Activated CD4-positive, alpha-beta T cell treated with anti-CD3 and anti-CD28 coated beads, Interleukin-10, Interleukin-2, amounts not matched to agents 100 ng/mL and 50 ng/mL, durations not matched to agents 16 hours and 8 hours (primary cell): ENCODE measurements at regions not wholly inside any gene's neighbourhood (a gene's known extent, or its start where the extent isn't known, plus 50 kb on each side); places are given as distances from the start of the nearest gene placed in this dataset.

ENCODE experiments used
- DNase-seq: peaks from one replicate; pipeline ENCODE4 v3.0.0-alpha.2; 2020

DNA sequence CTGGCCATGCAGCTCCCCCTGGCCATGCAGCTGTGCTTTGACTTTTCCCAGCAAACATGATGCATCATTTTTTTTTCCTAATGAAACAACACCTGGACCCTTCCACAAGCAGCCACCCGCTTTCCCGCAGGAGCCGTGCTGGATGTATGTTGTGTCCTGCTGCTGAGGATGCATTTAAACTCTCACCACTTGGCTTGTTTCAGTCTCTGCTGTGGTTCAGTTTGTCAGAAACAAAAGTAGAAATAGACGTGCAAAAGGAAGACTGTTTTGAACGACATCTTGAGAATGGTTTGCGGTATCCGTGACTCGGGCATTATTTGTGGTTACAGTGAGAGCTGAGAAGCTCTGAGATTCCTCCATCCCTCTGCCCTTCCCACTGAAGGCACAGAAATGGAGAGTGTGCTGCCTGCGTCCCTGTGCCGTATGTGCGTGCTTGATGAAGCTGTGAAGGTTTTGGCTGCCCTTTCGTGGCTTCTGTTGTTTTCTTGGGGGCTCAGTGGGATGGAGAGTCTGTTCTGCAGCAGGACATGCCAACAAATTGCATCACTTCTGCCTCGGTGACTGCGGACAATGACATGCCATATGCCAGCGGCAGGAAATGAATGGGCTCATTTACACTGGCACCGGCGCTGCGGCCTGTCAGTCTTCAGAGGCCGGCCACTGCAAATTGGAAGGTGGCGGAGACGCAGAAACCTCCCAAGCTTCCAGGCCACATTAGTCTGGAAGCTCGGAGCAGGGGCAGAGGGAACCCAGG lies 417.7 kb upstream of the SALL3 start:
- DNase-seq, result no peak

DNA sequence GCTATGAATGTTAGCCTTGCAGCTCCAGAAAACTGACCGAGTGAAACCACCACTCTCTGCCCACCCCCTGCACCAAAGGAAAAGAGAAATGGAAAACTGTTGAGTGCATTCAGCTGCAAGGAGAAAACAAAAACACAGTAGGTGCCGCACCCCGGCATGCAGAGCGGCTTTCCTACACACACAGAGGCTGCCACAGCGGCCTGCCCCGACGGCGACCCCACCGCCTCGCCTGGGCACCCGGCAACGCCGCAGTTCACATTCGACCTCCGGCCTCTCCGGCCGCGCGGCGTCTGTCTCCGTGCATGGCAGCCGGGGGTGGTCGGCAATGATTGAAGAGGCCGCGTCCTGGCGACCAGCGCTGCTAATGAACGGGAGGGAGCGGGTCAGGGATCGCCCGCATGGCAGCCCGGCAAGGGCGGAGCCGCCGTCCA lies 417.1 kb upstream of the SALL3 start:
- DNase-seq, result no peak

DNA sequence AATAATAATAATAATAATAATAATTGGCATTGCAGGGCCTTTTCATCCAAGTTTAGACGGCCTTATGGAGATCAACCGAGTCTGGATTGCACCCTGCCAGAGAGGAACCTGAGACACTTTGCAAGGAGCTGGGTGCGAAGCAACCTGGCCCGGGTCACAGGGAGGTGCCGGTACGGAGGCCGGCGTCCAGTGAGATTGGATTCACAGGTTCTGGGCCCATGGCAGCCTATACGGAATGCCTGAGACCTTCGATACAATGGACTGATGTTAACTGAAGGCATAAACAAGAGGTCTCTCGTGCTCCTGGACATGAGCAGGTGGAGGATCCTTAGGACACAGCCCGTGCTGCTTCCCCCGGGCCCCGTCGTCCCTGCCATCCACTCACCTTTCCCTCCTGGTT lies 416.5 kb upstream of the SALL3 start:
- no peak for DNase-seq

DNA sequence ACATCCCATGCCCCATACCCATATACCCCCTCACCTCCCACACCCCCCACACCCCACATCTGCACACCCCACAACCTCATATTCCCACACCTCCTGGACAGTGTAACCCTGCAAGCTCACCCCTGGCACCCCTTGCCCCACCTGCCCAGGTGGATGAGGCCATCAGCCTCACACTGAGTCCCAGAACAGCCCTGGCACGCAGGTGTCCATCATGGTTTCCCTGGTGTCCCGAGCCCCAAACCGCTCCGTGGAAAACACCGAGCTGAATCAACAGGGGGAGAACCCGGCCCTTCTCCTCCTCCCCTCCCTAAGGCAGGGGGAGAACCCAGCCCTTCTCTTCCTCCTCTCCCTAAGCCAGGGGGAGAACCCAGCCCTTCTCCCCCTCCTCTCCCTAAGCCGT lies 415.6 kb upstream of the SALL3 start:
- DNase-seq, result no peak

DNA sequence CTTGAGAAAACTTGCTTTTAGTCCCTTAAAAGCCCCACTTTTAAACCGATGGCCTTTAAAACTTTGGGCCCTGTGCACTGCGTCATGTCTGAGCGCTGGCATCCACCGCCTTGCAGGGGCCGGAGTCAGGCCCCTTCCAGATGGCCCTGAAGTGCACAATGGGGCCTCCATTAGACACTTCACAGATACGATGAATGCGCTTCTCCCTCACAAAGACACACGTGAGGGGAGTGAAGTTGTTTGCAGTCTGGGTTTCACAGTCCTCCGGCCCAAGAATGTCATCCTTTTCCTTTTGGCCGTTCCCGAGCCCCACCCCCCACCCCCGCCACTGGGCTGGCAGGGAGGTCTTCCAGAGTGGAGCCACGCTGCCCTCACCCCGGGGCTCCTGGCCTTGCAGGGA lies 415.1 kb upstream of the SALL3 start:
- DNase-seq, result no peak

DNA sequence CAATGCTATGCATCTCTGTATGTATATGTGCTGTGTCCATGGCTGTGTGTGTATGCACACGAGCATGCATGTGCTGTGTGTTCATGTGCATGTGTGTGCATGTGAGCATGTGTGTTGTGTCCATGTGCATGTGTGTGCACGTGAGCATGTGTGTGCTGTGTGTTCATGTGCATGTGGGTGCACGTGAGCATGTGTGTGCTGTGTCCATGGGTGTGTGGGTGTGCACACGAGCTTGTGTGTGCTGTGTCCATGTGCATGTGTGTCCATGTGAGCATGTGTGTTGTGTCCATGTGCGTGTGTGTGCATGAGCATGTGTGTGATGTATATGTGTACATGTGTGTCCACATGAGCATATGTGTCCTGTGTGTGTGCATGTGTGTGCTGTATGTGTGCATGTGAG lies 414.4 kb upstream of the SALL3 start:
- no peak for DNase-seq

DNA sequence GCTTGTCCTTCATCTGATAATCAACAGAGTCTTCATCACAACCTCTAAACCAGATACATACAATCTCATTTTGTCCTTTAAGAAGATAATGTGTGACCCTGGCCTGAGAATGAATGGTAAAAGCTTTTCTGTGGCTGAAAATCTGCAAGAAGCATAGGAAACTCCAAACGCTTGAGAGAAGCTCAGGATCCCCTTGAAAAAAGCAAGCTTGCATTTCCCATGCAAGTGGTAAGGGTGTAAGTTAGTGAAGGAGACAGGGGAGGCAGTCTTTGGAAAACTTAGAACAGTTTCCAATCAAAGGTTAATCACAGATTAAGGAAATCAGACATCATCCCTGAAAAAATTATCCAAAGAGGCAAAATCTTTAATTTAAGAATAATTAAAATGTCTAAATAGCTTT lies 413.6 kb upstream of the SALL3 start:
- DNase-seq, result no peak

DNA sequence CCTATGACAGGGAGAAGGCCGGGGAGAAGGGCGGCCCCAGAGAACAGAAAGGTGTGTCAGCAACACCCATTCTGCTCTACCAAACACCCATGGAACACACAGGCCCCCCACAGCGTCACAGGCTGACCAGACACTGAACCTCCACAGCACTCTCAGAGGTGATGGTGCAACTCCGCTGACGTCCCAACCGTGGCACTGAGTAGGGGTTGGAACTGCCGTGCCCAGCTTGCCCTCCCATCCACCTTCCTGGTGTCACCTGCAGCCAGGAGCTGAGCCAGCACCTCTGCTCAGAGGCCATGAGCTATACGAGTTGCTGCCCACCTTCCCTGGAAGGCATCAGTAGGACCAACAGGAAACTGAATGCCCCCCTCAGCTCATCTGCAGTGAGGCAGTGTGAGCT lies 412.9 kb upstream of the SALL3 start:
- no peak for DNase-seq

DNA sequence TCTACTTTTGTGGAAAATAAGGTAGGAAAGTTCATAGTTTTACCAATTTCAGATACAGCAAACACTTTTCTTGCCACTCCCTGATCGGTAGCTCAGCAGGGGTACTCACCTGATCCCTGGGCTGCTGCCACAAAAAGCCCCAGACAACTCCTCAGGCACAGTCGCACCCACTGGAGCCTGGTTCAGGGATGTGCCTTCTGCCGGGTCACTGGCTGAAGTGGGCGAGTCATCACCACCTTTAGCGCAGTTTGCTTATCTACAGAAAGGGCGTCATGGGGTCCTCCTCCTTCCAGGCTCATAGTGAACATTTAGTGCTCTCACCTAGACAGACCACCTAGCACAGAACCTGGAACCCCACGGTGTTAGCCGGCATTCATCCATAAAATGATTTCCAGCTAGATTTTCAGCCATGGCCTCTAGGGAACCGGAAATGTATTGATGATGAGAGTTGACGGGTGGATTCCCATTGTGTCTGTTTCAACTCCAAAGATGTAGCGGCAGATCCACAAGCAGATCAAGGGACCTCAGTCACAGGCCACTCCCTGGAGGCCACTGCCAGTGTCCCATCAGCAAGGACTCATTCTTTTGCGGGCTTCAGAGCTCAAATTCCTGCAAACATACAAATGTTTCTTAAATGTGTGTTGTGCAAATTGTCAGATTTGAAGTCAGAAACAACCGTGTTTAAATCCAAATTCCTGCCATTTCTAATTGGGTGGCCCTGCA lies 408.4 kb upstream of the SALL3 start:
- no peak for DNase-seq

DNA sequence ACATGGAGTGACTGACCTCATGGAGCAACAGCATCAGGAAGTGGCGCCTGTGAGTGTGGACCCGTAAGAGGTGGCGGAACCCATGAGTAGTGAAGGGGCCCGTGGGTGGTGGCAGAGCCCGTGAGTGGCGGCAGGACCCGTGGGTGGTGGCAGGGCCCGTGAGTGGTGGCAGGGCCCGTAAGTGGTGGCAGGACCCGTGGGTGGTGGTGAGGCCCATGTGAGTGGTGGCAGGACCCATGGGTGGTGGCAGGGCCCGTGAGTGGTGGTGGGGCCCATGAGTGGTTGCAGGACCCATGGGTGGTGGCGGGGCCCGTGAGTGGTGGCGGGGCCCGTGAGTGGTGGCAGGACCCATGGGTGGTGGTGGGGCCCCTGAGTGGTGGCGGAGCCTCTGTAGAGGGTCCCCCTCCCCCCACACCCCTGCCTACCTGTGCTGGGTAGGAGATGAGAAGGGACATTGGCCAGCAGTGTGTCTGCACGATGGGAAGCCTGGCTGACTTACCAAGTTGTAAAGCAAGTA lies 407.7 kb upstream of the SALL3 start:
- no peak for DNase-seq

DNA sequence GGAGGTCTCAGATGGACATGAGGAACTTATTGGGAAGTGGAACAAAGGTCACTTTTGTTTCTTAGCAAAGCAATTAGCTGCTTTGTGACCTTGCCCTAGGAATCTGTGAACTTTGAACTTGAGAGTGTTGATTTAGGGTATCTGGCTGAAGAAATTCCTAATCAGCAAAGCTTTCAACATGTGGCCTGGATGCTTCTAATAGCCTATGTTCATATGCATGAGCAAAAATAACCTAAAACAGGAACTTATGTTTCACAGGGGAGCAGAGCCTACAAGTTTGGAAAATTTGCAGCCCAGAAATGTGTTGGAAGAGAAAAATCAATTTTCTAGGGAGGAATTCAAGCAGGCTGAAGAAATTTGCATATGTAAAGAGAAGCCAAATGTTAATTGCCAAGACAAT lies 405.8 kb upstream of the SALL3 start:
- DNase-seq, result no peak

DNA sequence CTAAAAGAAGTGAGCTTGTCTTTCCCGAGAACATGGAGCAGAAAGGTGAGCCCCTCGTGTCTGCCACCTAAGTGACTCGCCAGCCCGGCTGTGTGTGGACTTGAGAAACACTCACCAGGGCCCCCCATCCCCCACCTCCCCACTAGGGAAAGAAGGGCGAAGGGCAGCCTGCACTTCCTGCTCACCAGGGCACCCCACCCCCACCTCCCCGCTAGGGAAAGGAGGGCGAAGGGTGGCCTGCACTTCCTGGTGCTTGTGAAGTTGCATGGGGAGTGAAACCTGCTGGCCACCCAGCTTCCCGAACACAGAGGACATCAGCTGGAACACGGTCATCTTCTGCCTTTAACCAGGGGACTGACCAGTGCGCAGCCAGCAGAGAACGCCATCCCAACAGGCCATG lies 402.7 kb upstream of the SALL3 start:
- DNase-seq, result no peak

DNA sequence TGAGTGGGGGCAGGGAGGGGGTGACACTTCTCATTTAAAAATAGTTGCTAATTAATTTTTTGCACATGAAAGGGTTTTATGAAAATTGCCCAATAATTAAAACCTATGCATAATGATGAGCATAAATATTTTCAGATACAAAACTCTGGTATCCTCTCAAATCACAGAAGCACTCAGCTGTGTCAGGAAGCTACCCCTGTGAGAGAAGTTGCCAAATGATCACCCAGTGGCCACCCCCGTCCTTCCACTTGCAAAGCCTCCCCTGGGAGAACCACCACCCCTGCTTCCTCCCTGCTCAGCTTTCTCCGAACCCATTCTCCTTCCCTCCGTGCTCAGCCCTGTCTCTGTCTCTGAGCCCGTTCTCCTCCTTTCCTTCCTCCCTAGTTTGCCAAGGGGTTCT lies 400.2 kb upstream of the SALL3 start:
- DNase-seq, result no peak

DNA sequence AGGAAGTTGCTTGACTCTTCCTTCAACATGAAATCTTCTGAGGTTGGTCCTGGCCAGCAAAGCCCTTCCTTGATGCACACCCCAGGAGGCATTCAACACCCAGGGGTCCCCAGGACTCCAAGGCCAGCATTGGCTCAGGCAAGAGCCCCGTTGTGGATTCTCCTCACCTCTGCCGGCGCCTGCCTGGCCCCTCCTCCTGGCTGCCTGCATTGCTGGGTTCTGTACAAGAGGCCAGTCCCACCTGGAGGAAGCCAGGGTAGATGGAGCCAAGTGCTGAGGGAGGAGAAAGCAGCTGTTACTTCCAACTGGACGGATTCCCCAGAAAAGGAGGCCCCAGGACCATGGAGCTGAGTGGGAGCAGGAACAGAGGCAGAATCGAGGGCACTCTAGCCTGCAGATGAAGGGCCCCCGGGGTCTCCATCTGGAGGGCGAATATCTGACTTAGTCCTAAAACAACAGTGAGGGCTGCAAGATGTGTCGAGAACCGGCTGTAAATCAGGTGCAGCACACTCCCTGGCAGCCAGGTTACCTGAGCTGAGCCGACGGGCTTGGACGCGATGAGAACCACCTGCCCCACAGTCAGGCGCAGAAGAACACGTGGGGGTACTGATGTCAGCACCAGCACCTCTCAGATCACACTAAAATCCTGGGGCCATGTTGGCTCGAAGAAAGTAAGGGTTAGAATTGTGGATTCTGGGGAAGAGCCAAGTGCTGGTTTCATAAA lies 399.6 kb upstream of the SALL3 start:
- no peak for DNase-seq

DNA sequence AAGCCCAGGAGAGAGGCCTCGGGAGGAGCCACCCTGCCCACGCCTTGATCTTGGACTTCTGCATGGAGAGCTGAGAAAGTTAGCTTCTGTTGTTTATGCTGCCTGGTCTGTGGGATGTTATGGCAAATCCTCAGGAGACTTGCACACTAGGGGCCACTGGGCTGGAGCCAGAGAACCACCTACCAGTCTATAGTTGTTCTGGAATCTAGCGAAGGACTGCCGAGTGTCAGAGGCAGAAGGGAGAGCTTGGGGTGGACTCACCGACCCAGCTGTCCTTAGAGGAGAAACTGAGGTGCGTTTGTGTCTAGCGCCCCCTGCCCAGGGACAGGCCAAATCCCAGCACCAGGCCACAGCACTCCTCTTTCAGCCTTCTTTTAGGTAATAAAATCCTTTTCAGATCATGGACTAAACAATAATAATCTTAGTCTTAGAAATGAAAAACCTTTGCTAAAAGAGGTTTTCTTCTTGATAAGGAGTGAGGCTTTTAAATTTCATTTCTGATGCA lies 398.7 kb upstream of the SALL3 start:
- no peak for DNase-seq

DNA sequence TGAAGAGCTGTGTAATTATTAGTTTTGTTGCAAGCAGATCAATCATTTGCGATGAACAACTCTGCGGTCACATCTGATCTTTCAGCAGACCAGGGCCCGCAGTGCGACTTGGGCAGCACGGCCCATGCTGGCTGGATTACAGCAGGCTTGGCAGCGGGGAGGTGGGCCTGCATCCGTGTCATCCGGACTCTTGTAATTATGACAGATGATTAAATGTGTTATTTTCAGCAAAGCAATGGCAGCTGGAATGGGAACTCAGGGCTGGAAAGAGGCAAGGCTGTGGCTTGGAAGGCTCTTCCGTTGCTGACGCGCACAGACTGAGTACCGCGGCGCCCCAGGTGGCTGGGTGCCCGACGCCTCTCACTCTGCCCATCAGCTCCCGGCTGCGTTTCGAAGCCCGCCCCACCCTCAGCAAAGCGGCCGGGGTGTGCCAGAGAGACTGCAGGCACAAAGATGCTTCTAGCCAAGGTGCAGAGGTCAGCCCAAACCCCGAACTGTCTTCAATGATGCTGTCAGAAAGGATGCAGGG lies 397.4 kb upstream of the SALL3 start:
- no peak for DNase-seq

DNA sequence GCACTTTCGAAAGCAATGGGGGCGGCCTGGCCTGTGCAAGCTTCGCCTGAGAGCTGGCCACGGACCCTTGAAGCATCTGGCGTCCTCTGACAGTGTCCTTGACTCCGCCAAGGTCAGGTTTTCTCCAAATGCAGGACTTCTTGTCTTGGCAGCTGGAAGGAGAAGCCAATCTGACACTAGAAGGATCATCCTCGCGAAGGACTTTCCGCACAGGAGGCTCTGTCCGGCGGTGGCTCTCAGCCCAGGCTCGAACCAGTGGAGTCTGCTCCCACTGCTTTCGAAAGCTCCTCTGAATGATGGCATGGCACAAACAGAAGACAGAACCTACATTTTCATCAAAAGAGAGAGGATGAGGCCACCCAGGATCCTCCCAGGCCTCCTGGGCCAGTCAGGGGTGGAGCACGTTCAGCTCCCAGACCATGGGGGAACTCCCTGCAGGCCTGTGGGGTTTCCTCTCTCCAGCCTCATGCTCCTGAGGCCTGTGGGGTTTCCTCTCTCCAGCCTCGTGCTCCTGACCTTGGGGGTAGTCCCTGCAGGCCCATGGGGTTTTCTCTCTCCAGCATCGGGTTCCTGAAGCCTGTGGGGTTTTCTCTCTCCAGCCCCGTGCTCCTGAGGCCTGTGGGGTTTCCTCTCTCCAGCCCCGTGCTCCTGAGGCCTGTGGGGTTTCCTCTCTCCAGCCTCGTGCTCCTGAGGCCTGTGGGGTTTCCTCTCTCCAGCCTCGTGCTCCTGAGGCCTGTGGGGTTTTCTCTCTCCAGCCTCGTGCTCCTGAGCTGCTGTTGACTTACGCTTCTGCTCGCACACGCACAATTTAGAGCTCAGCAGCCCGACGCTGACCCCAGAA lies 396.5 kb upstream of the SALL3 start:
- no peak for DNase-seq

DNA sequence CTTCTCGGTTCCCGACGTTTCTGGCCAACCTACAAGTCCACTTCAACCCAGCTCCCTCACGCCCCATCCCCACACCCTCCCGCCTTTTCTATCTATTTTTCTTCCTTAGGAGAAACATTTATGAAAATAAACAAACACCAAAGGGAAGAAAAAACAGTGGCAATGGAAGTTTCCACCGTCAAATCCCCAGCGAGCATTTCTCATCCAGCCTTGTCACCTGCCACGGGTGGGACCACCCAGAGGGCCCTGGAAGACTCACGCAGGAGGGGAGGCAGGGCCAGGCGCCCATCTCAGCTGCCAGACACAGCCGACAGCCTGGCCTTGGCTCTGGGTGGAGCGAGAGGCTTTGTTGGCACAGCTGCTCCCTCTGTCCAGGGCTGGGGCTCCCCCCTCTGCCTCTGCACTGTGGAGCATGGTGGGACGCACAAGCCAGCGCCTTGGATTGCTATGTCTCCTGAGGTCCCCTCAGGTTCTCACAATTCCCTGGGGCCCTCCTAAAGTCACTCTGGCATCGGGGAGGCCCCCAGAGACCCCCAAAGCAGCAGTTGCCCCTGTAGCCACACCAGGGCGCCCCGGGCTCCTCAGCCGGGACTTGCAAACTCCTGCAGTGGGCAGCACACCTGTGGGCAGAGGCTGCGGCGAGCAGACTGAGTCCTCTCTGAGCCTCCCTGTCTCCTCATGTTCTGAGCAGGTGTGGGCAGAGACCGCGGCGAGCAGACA lies 395.7 kb upstream of the SALL3 start:
- DNase-seq, result no peak

DNA sequence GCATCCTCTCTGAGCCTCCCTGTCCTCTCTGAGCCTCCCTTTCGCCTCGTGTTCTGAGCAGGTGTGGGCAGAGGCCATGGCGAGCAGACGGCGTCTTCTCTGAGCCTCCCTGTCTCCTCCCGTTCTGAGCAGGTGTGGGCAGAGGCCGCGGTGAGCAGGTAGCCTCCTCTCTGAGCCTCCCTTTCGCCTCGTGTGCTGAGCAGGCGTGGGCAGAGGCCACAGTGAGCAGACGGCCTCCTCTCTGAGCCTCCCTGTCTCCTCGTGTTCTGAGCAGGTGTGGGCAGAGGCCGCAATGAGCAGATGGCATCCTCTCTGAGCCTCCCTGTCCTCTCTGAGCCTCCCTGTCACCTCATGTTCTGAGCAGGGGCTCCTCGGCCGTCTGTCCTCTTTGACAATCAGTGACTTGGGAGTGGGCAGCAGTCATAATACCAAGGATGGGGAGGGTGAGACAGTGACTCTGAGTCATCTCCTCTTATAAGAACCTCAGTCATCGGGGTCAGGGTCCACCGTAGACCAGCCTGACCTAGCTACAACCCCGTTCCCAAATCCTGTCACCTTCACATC lies 395.1 kb upstream of the SALL3 start:
- no peak for DNase-seq

DNA sequence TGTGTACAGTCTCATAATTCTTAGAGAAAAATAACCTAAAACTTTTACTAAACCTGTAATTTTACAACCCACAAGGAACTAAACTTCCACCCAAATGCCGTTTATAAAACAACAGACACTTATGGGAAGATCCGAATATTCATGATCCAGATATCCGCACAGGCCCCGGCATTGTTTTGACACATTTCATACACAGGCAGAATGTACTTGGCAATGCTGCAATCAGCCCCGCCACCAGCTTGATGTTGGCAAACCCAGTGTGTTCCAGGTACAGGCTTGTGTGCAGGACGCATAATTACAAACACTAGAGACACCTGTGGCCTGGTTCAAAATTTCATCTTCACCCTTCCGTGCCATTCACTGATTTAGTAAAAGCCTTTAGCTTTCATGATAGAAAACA lies 393.0 kb upstream of the SALL3 start:
- DNase-seq, result no peak

DNA sequence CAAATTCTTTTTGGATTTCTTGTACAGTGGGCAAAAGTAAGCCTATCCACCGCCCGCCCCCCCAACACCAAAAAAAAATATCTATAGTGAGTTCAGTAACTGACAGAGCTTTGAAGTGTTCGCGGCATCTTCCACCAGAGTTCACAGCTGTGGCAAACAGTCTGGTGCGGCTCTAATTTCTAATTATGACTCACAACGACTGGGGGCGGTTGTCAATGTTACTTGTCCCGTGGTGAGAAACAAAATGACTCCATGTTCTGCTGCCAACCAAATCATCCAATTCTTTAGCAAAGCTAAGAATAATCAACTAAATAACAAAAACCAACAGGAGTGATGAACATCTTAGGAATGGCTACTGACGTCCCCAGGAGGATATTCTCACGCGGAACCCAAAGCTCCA lies 392.5 kb upstream of the SALL3 start:
- DNase-seq, result no peak
